ENCODE measurements at regions not wholly inside any gene's neighbourhood (a gene's known extent, or its start where the extent isn't known, plus 50 kb on each side); places are given as distances from the start of the nearest gene placed in this dataset.

DNA sequence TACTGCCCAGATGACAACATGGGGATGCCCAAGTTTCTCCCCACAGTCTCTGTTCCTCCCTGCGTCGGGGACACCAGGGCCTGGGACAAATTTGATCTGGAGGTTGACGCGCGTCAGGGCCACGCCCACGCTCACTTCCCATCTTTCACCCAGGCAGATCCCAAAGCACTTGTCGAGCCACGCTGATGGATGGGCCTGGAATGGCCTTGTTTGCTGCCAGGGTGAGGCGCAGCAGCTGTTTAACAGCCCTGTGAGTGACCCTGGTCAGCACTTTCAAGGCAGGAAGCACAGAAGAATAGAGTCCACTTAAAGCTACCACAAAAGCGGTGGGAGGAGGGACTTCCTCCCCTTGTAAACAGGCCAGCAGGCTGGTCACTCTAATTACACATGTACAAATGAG lies 324.7 kb upstream of the JARID2 start:
- TF ChIP-seq, protein P1, sequence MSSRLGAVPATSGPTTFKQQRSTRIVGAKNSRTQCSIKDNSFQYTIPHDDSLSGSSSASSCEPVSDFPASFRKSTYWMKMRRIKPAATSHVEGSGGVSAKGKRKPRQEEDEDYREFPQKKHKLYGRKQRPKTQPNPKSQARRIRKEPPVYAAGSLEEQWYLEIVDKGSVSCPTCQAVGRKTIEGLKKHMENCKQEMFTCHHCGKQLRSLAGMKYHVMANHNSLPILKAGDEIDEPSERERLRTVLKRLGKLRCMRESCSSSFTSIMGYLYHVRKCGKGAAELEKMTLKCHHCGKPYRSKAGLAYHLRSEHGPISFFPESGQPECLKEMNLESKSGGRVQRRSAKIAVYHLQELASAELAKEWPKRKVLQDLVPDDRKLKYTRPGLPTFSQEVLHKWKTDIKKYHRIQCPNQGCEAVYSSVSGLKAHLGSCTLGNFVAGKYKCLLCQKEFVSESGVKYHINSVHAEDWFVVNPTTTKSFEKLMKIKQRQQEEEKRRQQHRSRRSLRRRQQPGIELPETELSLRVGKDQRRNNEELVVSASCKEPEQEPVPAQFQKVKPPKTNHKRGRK (CRISPR knock-in tag; IDR thresholded peaks at IDR 0.05; ENCODE audit: borderline replicate concordance), result no peak
- TF ChIP-seq, protein P2, sequence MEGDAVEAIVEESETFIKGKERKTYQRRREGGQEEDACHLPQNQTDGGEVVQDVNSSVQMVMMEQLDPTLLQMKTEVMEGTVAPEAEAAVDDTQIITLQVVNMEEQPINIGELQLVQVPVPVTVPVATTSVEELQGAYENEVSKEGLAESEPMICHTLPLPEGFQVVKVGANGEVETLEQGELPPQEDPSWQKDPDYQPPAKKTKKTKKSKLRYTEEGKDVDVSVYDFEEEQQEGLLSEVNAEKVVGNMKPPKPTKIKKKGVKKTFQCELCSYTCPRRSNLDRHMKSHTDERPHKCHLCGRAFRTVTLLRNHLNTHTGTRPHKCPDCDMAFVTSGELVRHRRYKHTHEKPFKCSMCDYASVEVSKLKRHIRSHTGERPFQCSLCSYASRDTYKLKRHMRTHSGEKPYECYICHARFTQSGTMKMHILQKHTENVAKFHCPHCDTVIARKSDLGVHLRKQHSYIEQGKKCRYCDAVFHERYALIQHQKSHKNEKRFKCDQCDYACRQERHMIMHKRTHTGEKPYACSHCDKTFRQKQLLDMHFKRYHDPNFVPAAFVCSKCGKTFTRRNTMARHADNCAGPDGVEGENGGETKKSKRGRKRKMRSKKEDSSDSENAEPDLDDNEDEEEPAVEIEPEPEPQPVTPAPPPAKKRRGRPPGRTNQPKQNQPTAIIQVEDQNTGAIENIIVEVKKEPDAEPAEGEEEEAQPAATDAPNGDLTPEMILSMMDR (IDR thresholded peaks at IDR 0.05), result no peak
- TF ChIP-seq, protein P3, sequence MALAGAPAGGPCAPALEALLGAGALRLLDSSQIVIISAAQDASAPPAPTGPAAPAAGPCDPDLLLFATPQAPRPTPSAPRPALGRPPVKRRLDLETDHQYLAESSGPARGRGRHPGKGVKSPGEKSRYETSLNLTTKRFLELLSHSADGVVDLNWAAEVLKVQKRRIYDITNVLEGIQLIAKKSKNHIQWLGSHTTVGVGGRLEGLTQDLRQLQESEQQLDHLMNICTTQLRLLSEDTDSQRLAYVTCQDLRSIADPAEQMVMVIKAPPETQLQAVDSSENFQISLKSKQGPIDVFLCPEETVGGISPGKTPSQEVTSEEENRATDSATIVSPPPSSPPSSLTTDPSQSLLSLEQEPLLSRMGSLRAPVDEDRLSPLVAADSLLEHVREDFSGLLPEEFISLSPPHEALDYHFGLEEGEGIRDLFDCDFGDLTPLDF (CRISPR knock-in tag; IDR thresholded peaks at IDR 0.05), result no peak
- TF ChIP-seq TP53 (CRISPR knock-in tag; IDR thresholded peaks at IDR 0.05), result no peak
